ENCODE measurements at regions not wholly inside any gene's neighbourhood (a gene's known extent, or its start where the extent isn't known, plus 50 kb on each side); places are given as distances from the start of the nearest gene placed in this dataset.

DNA sequence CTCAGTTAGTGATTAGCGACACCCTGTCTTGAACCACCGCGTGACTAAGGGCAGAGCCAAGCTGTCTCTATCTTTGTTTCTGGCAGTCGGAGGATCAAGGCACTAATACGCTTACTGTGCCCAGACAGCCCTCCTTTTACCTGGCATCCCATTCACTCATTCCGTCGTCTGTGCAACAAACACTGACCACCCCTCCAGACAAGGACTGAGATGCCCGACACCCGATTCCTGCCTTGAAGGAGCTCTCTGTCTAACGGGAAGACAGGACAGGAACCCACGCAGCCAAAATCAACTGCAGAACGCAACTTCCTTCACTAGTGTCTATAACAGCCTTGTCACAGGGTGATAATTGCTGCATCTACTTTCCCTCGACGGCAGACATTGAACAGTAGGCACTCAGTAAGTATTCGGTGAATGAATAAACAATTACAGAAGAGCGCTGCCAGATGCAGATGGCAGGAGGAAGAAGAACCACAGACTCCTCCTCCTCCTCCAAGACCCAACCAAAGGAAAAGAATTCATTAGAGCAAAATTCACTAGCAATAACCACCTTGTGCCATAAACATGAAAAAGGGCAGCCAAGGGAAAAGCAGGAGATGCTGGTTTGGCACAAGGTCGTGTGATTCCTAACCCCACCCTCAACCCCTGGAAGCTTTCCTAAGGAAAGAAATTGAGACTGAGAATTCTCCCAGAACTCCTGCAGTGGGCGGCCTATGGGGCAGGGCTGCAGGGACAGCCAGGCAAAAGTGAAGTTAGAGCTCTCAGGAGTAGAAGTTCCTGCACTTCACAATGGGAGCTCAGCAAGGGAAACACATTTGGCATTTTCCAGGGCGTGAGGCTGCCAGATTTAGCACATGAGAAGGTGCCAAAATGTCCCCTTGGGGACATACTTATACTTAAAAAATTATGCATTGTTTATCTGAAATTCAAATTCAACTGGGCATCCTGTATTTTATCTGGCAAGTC lies 186.6 kb upstream of the DIO3 start:
- no peaks in the 10 kb centered on the region for H3K27me3 ChIP-seq
- intact Hi-C loops (cut with DNase I), result no loop called here
- TF ChIP-seq CTCF (IDR thresholded peaks at IDR 0.05), result no peak

GRCh38 chr14:101377069-101377468 lies 184.2 kb upstream of the DIO3 start:
- H3K27ac ChIP-seq, result no peak overlapping the region
- intact Hi-C loops (cut with DNase I), result no loop called here
- DNase-seq, result no peak
- no peaks in the 10 kb centered on the region for H3K27me3 ChIP-seq
- H3K9ac ChIP-seq (ENCODE audit: low read depth in 2 of 2, low read length in 2 of 2), result no peak overlapping the region
- TF ChIP-seq CTCF (IDR thresholded peaks at IDR 0.05), result no peak
- H3K9me3 ChIP-seq, result no peaks in the 10 kb centered on the region
- no peak overlapping the region for H3K4me3 ChIP-seq
- no peaks in the 10 kb centered on the region for H3K4me1 ChIP-seq
- no peaks in the 10 kb centered on the region for H3K36me3 ChIP-seq

More for the DNA sequence above, 186.6 kb upstream of the DIO3 start:
- no peak for DNase-seq
- no peak overlapping the region for H3K4me3 ChIP-seq
- H3K27ac ChIP-seq, result no peak overlapping the region
- H3K9ac ChIP-seq (ENCODE audit: low read depth in 2 of 2, low read length in 2 of 2), result no peak overlapping the region
- H3K36me3 ChIP-seq, result no peaks in the 10 kb centered on the region
- no peaks in the 10 kb centered on the region for H3K9me3 ChIP-seq
- no peaks in the 10 kb centered on the region for H3K4me1 ChIP-seq

- Histone ChIP-seq H3K9me3 (no peaks in the 10 kb centered on the region), H3K4me3 (no peak overlapping the region), H3K9ac (ENCODE audit: low read depth in 2 of 2, low read length in 2 of 2) (no peak overlapping the region), H3K36me3 (no peaks in the 10 kb centered on the region), H3K4me1 (no peaks in the 10 kb centered on the region), H3K27ac (no peak overlapping the region), H3K27me3 (no peaks in the 10 kb centered on the region)
- no peak for DNase-seq
- intact Hi-C loops (cut with DNase I), result no loop called here
- no peak for TF ChIP-seq CTCF (IDR thresholded peaks at IDR 0.05)
Measured at GRCh38 chr14:101379842-101380241, 181.5 kb upstream of the DIO3 start.

GRCh38 chr14:101380512-101380911 lies 180.8 kb upstream of the DIO3 start:
- Histone ChIP-seq H3K9me3 (no peaks in the 10 kb centered on the region), H3K27ac (no peak overlapping the region), H3K36me3 (no peaks in the 10 kb centered on the region), H3K9ac (ENCODE audit: low read depth in 2 of 2, low read length in 2 of 2) (no peak overlapping the region), H3K27me3 (no peaks in the 10 kb centered on the region), H3K4me1 (no peaks in the 10 kb centered on the region), H3K4me3 (no peak overlapping the region)
- intact Hi-C loops (cut with DNase I), result no loop called here
- no peak for TF ChIP-seq CTCF (IDR thresholded peaks at IDR 0.05)
- no peak for DNase-seq

- H3K27me3 ChIP-seq, result no peaks in the 10 kb centered on the region
- H3K4me3 ChIP-seq, result no peak overlapping the region
- H3K4me1 ChIP-seq, result no peaks in the 10 kb centered on the region
- no peaks in the 10 kb centered on the region for H3K36me3 ChIP-seq
- intact Hi-C loops (cut with DNase I), result no loop called here
- no peaks in the 10 kb centered on the region for H3K9me3 ChIP-seq
- no peak for DNase-seq
- TF ChIP-seq CTCF (IDR thresholded peaks at IDR 0.05), result no peak
- no peak overlapping the region for H3K27ac ChIP-seq
- no peak overlapping the region for H3K9ac ChIP-seq (ENCODE audit: low read depth in 2 of 2, low read length in 2 of 2)
Measured at GRCh38 chr14:101380940-101381339, 180.4 kb upstream of the DIO3 start.

Measured in colonic mucosa (tissue), 4 donors.